ENCODE measurements at regions not wholly inside any gene's neighbourhood (a gene's known extent, or its start where the extent isn't known, plus 50 kb on each side); places are given as distances from the start of the nearest gene placed in this dataset.

GRCh38 chr4:64508089-64508488, 98.8 kb upstream of the TECRL start:
- Histone ChIP-seq H3K27ac (ENCODE audit: low read length in 2 of 2) (no peak overlapping the region), H3K9ac (ENCODE audit: low read length) (no peak overlapping the region), H3K4me2 (replicated peaks; ENCODE audit: low read depth, low read length, poor library complexity, severe bottlenecking) (no peak overlapping the region), H2AFZ (ENCODE audit: insufficient read depth, low read depth, low read length, poor library complexity, severe bottlenecking) (no peak overlapping the region), H4K20me1 (ENCODE audit: control insufficient read depth, insufficient read depth, low read length, poor library complexity, severe bottlenecking) (no peaks in the 10 kb centered on the region), H3K4me1 (ENCODE audit: control insufficient read depth in 2 of 2, insufficient read depth in 2 of 2, low read length in 2 of 2) (no peaks in the 10 kb centered on the region), H3K79me2 (ENCODE audit: control insufficient read depth, insufficient read depth, low read length) (no peaks in the 10 kb centered on the region), H3K9me3 (ENCODE audit: control extremely low read depth in 1 of 3, control insufficient read depth in 2 of 3, insufficient read depth in 1 of 3, low read length in 2 of 3) (no peaks in the 10 kb centered on the region), H3K36me3 (replicated peaks in 1 of 2; ENCODE audit: control extremely low read depth in 1 of 2, control insufficient read depth in 1 of 2, extremely low read depth in 1 of 2, insufficient read depth in 2 of 2, low read length in 1 of 2) (no peaks in the 10 kb centered on the region), H3K27me3 (replicated peaks in 1 of 4; ENCODE audit: control extremely low read depth in 1 of 4, control insufficient read depth in 3 of 4, insufficient read depth in 4 of 4, low read length in 3 of 4) (no peaks in the 10 kb centered on the region), H3K4me3 (ENCODE audit: control extremely low read depth in 1 of 5, extremely low read depth in 1 of 5, insufficient read depth in 1 of 5, low read depth in 2 of 5, low read length in 4 of 5) (no peak overlapping the region)
- H3K9me3 Mint-ChIP-seq (ENCODE audit: insufficient read depth): peaks cover 3% of the 10 kb centered on the region
- H3K4me1 Mint-ChIP-seq: no peaks in the 10 kb centered on the region
- DNase-seq (no peak), ATAC-seq (ENCODE audit: low read depth) (no peak)
- CTCF ChIA-PET: no interaction called here
- intact Hi-C loops (cut with micrococcal nuclease): no loop called here
- POLR2A ChIA-PET: no interaction called here
- H3K27me3 Mint-ChIP-seq: no peaks in the 10 kb centered on the region
- H3K27ac Mint-ChIP-seq: no peak overlapping the region
- TF ChIP-seq EZH2 (IDR thresholded peaks at IDR 0.05; ENCODE audit: borderline replicate concordance, insufficient read depth, low read depth, low read length, poor library complexity, severe bottlenecking): no peak
- no peak for TF ChIP-seq CTCF (IDR thresholded peaks at IDR 0.05)
- H3K4me3 Mint-ChIP-seq: no peak overlapping the region

- no peak overlapping the region for H3K4me2 ChIP-seq (replicated peaks; ENCODE audit: low read depth, low read length, poor library complexity, severe bottlenecking)
- intact Hi-C loops (cut with micrococcal nuclease): no loop called here
- H3K27ac ChIP-seq (ENCODE audit: low read length in 2 of 2): no peak overlapping the region
- H3K9ac ChIP-seq (ENCODE audit: low read length): no peak overlapping the region
- no peaks in the 10 kb centered on the region for H3K36me3 ChIP-seq (replicated peaks in 1 of 2; ENCODE audit: control extremely low read depth in 1 of 2, control insufficient read depth in 1 of 2, extremely low read depth in 1 of 2, insufficient read depth in 2 of 2, low read length in 1 of 2)
- ATAC-seq (ENCODE audit: low read depth): no peak
- DNase-seq: no peak
- peaks cover 3% of the 10 kb centered on the region for H3K9me3 Mint-ChIP-seq (ENCODE audit: insufficient read depth)
- TF ChIP-seq CTCF (IDR thresholded peaks at IDR 0.05): no peak
- TF ChIP-seq EZH2 (IDR thresholded peaks at IDR 0.05; ENCODE audit: borderline replicate concordance, insufficient read depth, low read depth, low read length, poor library complexity, severe bottlenecking): no peak
- no peak overlapping the region for H3K27ac Mint-ChIP-seq
- no peak overlapping the region for H2AFZ ChIP-seq (ENCODE audit: insufficient read depth, low read depth, low read length, poor library complexity, severe bottlenecking)
- H3K9me3 ChIP-seq (ENCODE audit: control extremely low read depth in 1 of 3, control insufficient read depth in 2 of 3, insufficient read depth in 1 of 3, low read length in 2 of 3): no peaks in the 10 kb centered on the region
- no peaks in the 10 kb centered on the region for H3K27me3 ChIP-seq (replicated peaks in 1 of 4; ENCODE audit: control extremely low read depth in 1 of 4, control insufficient read depth in 3 of 4, insufficient read depth in 4 of 4, low read length in 3 of 4)
- CTCF ChIA-PET: no interaction called here
- H3K4me3 Mint-ChIP-seq: no peak overlapping the region
- no peaks in the 10 kb centered on the region for H3K4me1 Mint-ChIP-seq
- no peaks in the 10 kb centered on the region for H3K4me1 ChIP-seq (ENCODE audit: control insufficient read depth in 2 of 2, insufficient read depth in 2 of 2, low read length in 2 of 2)
- H4K20me1 ChIP-seq (ENCODE audit: control insufficient read depth, insufficient read depth, low read length, poor library complexity, severe bottlenecking): no peaks in the 10 kb centered on the region
- WGBS (ENCODE audit: insufficient coverage): no CpG with 5 or more reads among the region's 3 CpGs
- POLR2A ChIA-PET: no interaction called here
- H3K27me3 Mint-ChIP-seq: no peaks in the 10 kb centered on the region
- no peak overlapping the region for H3K4me3 ChIP-seq (ENCODE audit: control extremely low read depth in 1 of 5, extremely low read depth in 1 of 5, insufficient read depth in 1 of 5, low read depth in 2 of 5, low read length in 4 of 5)
- no peaks in the 10 kb centered on the region for H3K79me2 ChIP-seq (ENCODE audit: control insufficient read depth, insufficient read depth, low read length)
Measured at GRCh38 chr4:64503945-64504675, 94.9 kb upstream of the TECRL start.

Measured in B cell (primary cell).